PC-3 (cell line): ENCODE measurements at regions not wholly inside any gene's neighbourhood (a gene's known extent, or its start where the extent isn't known, plus 50 kb on each side); places are given as distances from the start of the nearest gene placed in this dataset.

ENCODE experiments used
- ATAC-seq: fragments of 200-7000 bp; cut with Tn5 transposase; 2 replicates; pipeline ENCODE4 v1.9.1; 2020; ENCODE audit warnings: mild to moderate bottlenecking, moderate library complexity
- BruUV-seq: library from RNA; stranded (reverse); fragments of 400-500 nt; replicated peaks from 2 replicates; lab custom pipeline; 2021; lab: Mats Ljungman, UMichigan
- CTCF ChIA-PET: fragments of 300-600 bp; sonication (Branson Sonifier 250); formaldehyde crosslinking; loops from one replicate; lab custom pipeline; 2022; ENCODE audit warnings: antibody characterized with exemption; lab: Charles Lee
- POLR2A ChIA-PET: fragments of 300-600 bp; sonication (Branson Sonifier 250); formaldehyde crosslinking; loops from one replicate; lab custom pipeline; 2022; ENCODE audit warnings: antibody characterized with exemption; ENCODE audit not compliant: unreplicated experiment; lab: Charles Lee
- DNase-seq: peaks from one replicate; pipeline ENCODE4 v3.0.0-alpha.2; 2015
- H2AFZ ChIP-seq: fragments of 300-600 bp; sonication (generic); 2 replicates; pipeline ENCODE4 v1.6.0; 2016; ENCODE audit warnings: antibody characterized with exemption, low read length
- H3F3A ChIP-seq: fragments of 300-600 bp; sonication (generic); one replicate; pipeline ENCODE4 v1.6.0; 2017; ENCODE audit warnings: antibody characterized with exemption, low read length, control low read depth, mild to moderate bottlenecking; ENCODE audit not compliant: unreplicated experiment
- H3K27ac ChIP-seq: fragments of 300-600 bp; sonication (generic); 2 replicates; pipeline ENCODE4 v1.5.1; 2016; ENCODE audit warnings: mild to moderate bottlenecking, low read length
- H3K27me3 ChIP-seq: fragments of 300-600 bp; sonication (generic); 2 replicates; pipeline ENCODE4 v1.6.1; 2016; ENCODE audit warnings: low read length, mixed read lengths
- H3K36me3 ChIP-seq: fragments of 300-600 bp; sonication (generic); 2 replicates; pipeline ENCODE4 v1.6.1; 2016; ENCODE audit warnings: low read depth, mixed run types, low read length, mixed read lengths
- H3K4me1 ChIP-seq: fragments of 300-600 bp; sonication (generic); 2 replicates; pipeline ENCODE4 v1.5.1; 2016; ENCODE audit warnings: low read length; ENCODE audit not compliant: insufficient read depth
- H3K4me2 ChIP-seq: fragments of 300-600 bp; sonication (generic); 2 replicates; pipeline ENCODE4 v1.6.0; 2016; ENCODE audit warnings: low read length
- H3K4me3 ChIP-seq: fragments of 300-600 bp; sonication (generic); 2 replicates; pipeline ENCODE4 v1.5.1; 2016; ENCODE audit warnings: mild to moderate bottlenecking, low read length, mixed read lengths
- H3K79me2 ChIP-seq: fragments of 300-600 bp; sonication (generic); 2 replicates; pipeline ENCODE4 v1.6.1; 2017; ENCODE audit warnings: low read length, mixed read lengths
- H3K9ac ChIP-seq: fragments of 300-600 bp; sonication (generic); 2 replicates; pipeline ENCODE4 v1.6.0; 2016; ENCODE audit warnings: mild to moderate bottlenecking, low read length
- H3K9me2 ChIP-seq: fragments of 300-600 bp; sonication (generic); replicated peaks from 2 replicates; pipeline ENCODE4 v1.6.1; 2016; ENCODE audit warnings: mixed run types, low read length, mixed read lengths
- H3K9me3 ChIP-seq: fragments of 300-600 bp; sonication (generic); 2 replicates; pipeline ENCODE4 v1.6.1; 2016; ENCODE audit warnings: low read length, mixed read lengths
- H4K20me1 ChIP-seq: fragments of 300-600 bp; sonication (generic); 2 replicates; pipeline ENCODE4 v1.6.1; 2016; ENCODE audit warnings: low read length, mixed read lengths
- EZH2 ChIP-seq: fragments of 300-600 bp; sonication (generic); IDR thresholded peaks from one replicate; pipeline ENCODE4 v1.6.1; 2017; ENCODE audit warnings: antibody characterized with exemption, mild to moderate bottlenecking, low read length; ENCODE audit not compliant: unreplicated experiment
- EZH2phosphoT487 ChIP-seq: fragments of 300-600 bp; sonication (generic); IDR thresholded peaks from 2 replicates; pipeline ENCODE4 v1.6.1; 2018; ENCODE audit warnings: mild to moderate bottlenecking, antibody characterized with exemption, low read length, borderline replicate concordance
- intact Hi-C: fragments of 100-400 bp; cut with micrococcal nuclease; formaldehyde crosslinking; loops from 2 replicates; pipeline ENCODE4 v1.9.0; 2023
- TF ChIP-seq, protein P1 (sequence below): fragments of 300-600 bp; sonication (generic); conservative IDR thresholded peaks from 2 replicates; pipeline ENCODE4 v1.5.1; 2017; ENCODE audit warnings: antibody characterized with exemption, low read depth, mild to moderate bottlenecking, low read length

DNA sequence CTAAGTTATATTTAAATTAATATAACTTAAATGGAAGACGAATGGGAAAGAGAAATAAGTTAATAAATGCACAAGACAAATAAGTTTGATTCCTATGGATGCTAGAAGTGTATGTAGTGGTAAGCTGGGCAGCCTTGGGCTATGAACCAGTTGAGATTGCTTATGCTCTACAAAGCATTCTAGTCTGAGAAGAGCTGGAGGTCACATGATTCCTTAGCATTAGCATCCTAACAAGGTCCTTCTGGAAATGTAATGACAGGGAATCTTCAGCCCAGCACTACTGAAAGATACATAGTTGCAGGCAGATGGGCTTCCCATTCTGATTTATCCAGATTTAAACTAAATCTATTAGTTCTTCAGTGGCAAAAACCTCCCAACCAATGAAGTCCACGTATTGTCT is 102.3 kb upstream of the ESRRG start:
- ATAC-seq (no peak), DNase-seq (no peak)
- Histone ChIP-seq H4K20me1 (no peaks in the 10 kb centered on the region), H3K4me3 (no peak overlapping the region), H3K36me3 (no peaks in the 10 kb centered on the region), H2AFZ (no peak overlapping the region), H3K4me2 (no peak overlapping the region), H3K79me2 (no peaks in the 10 kb centered on the region), H3K4me1 (no peaks in the 10 kb centered on the region; the same call in 1 of the 2 replicates), H3K27me3 (no peaks in the 10 kb centered on the region), H3K9me2 (no peaks in the 10 kb centered on the region), H3F3A (no peaks in the 10 kb centered on the region), H3K9ac (no peak overlapping the region), H3K9me3 (no peaks in the 10 kb centered on the region), H3K27ac (no peak overlapping the region)
- BruUV-seq = no TSS peak
- ChIA-PET CTCF (no interaction called here), POLR2A (no interaction called here)
- intact Hi-C loops = no loop called here
- TF ChIP-seq EZH2 (no peak), EZH2phosphoT487 (no peak)
- TF ChIP-seq, protein P1, sequence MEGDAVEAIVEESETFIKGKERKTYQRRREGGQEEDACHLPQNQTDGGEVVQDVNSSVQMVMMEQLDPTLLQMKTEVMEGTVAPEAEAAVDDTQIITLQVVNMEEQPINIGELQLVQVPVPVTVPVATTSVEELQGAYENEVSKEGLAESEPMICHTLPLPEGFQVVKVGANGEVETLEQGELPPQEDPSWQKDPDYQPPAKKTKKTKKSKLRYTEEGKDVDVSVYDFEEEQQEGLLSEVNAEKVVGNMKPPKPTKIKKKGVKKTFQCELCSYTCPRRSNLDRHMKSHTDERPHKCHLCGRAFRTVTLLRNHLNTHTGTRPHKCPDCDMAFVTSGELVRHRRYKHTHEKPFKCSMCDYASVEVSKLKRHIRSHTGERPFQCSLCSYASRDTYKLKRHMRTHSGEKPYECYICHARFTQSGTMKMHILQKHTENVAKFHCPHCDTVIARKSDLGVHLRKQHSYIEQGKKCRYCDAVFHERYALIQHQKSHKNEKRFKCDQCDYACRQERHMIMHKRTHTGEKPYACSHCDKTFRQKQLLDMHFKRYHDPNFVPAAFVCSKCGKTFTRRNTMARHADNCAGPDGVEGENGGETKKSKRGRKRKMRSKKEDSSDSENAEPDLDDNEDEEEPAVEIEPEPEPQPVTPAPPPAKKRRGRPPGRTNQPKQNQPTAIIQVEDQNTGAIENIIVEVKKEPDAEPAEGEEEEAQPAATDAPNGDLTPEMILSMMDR = no peak

DNA sequence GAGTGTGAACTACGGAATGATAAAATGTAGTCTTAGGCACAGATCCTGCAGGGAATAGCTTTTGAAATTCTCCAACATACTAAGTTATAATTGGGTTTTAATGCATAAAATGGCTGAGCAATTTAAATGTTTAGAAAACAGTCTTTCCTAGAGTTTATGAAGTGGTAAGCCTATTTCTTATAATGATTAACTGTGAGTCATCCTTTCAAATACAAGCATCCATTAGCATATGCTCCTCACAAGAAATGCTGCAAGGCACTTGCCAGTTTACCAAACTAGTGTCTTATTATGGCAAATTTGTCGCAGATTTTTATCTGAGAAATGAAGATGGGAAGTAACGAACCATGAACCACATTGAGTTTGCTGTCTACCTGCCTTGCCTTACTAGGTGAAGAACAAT is 101.3 kb upstream of the ESRRG start:
- POLR2A ChIA-PET = no interaction called here
- Histone ChIP-seq H3K4me1 (no peaks in the 10 kb centered on the region; the same call in 1 of the 2 replicates), H3K27me3 (peaks cover 3% of the 10 kb centered on the region; the same call in 1 of the 2 replicates), H3F3A (no peaks in the 10 kb centered on the region), H2AFZ (no peak overlapping the region), H3K36me3 (no peaks in the 10 kb centered on the region), H3K9me3 (no peaks in the 10 kb centered on the region), H4K20me1 (no peaks in the 10 kb centered on the region), H3K9me2 (no peaks in the 10 kb centered on the region), H3K9ac (no peak overlapping the region), H3K4me2 (no peak overlapping the region), H3K4me3 (no peak overlapping the region), H3K27ac (no peak overlapping the region), H3K79me2 (no peaks in the 10 kb centered on the region)
- DNase-seq (peak; percentile 39), ATAC-seq (peak; percentile 97)
- BruUV-seq = no TSS peak
- CTCF ChIA-PET = no interaction called here
- TF ChIP-seq, protein P1 = no peak
- TF ChIP-seq EZH2phosphoT487 (no peak), EZH2 (no peak)
- intact Hi-C loops = no loop called here

DNA sequence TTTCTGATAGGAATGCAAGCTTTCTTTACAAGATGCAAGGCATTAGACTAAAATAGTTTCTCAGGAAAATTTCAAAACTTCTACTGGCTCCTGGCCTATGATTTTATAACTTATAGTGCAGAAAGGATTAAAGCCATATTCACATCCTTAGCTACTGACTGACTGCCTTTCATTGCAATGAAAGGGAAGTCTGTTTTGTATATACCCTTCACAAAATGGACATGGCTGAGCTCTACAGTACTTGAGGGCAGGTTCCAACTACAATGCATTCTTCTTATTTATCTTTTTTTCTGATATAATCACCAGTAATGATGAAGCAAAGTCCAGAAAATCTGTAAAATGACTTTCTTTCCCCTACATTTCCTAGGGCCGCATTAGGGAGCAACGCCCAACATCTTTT is 100.5 kb upstream of the ESRRG start:
- no peaks in the 10 kb centered on the region; the same call in 1 of the 2 replicates for H3K4me1 ChIP-seq
- BruUV-seq = no TSS peak
- DNase-seq = no peak
- H3K9ac ChIP-seq = no peak overlapping the region
- no peaks in the 10 kb centered on the region for H3K9me2 ChIP-seq
- intact Hi-C loops = no loop called here
- no peak overlapping the region for H3K4me3 ChIP-seq
- no peak overlapping the region for H2AFZ ChIP-seq
- no peaks in the 10 kb centered on the region for H3K79me2 ChIP-seq
- ChIA-PET POLR2A (no interaction called here), CTCF (no interaction called here)
- no peak overlapping the region for H3K27ac ChIP-seq
- no peaks in the 10 kb centered on the region for H4K20me1 ChIP-seq
- TF ChIP-seq, protein P1 = no peak
- no peak for TF ChIP-seq EZH2phosphoT487
- TF ChIP-seq EZH2 = no peak
- H3K9me3 ChIP-seq = no peaks in the 10 kb centered on the region
- H3K36me3 ChIP-seq = no peaks in the 10 kb centered on the region
- H3K4me2 ChIP-seq = no peak overlapping the region
- peaks cover 8% of the 10 kb centered on the region; the same call in 1 of the 2 replicates for H3K27me3 ChIP-seq
- H3F3A ChIP-seq = no peaks in the 10 kb centered on the region
- ATAC-seq = no peak
